ENCODE measurements at regions not wholly inside any gene's neighbourhood (a gene's known extent, or its start where the extent isn't known, plus 50 kb on each side); places are given as distances from the start of the nearest gene placed in this dataset.

DNA sequence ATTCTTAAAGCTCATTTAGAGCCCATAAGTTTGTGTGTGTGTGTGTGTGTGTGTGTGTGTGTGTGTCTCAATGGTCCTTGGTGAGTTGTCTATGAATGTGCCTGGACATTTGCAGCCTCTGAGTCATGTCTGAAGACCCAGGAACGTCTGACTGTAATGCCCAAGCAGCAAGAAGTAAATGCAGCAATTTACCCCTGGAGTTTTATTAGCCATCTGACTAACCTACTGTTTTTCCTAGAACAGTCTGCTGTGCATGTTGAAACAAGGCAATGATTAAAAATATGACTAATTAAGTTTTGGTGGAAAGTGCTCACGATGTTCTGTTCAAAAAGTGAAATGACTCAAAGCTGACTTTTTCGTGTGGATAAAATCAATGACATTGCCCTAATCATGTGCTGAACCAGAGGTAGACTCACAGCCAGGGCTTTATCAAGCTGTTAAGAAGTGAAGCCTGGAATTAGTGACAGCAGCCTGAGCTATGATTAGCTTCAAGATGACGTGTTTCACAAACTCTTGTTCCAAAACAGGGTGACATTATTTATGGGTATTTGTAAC lies 201.6 kb downstream of the CPE start:
- CTCF ChIA-PET = no interaction called here
- H3K9ac ChIP-seq (ENCODE audit: low read length) = no peak overlapping the region
- no peak for TF ChIP-seq ZBTB33 (IDR thresholded peaks at IDR 0.05; ENCODE audit: extremely low read depth, insufficient replicate concordance, low read length)
- no peak for TF ChIP-seq SRF (IDR thresholded peaks at IDR 0.05; ENCODE audit: low read depth)
- TF ChIP-seq EZH2phosphoT487 (IDR thresholded peaks at IDR 0.05; ENCODE audit: borderline replicate concordance) = no peak
- peak; percentile 45 for TF ChIP-seq JUND (IDR thresholded peaks at IDR 0.05)
- TF ChIP-seq EZH2 (IDR thresholded peaks at IDR 0.05) = no peak
- TF ChIP-seq TCF7L2 (IDR thresholded peaks at IDR 0.05; ENCODE audit: borderline replicate concordance, extremely low read depth, insufficient read depth, insufficient read length) = no peak
- 0 out of 2 replicates have a peak, but pooled peaks have one; percentile 22 for TF ChIP-seq CBX3 (IDR thresholded peaks at IDR 0.05; ENCODE audit: low read depth)
- TF ChIP-seq CTCF (IDR thresholded peaks at IDR 0.05 in 2 of 3, conservative IDR thresholded peaks at IDR 0.05 in 1 of 3; ENCODE audit: borderline replicate concordance in 1 of 3, insufficient read depth in 1 of 3, low read depth in 2 of 3, low read length in 2 of 3) = no peak
- no peak for TF ChIP-seq EGR1 (IDR thresholded peaks at IDR 0.05; ENCODE audit: low read depth)
- TF ChIP-seq RAD21 (IDR thresholded peaks at IDR 0.05; ENCODE audit: low read depth) = no peak
- no peak for TF ChIP-seq ATF3 (IDR thresholded peaks at IDR 0.05)
- TF ChIP-seq, protein P1, sequence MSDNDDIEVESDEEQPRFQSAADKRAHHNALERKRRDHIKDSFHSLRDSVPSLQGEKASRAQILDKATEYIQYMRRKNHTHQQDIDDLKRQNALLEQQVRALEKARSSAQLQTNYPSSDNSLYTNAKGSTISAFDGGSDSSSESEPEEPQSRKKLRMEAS (IDR thresholded peaks at IDR 0.05) = no peak
- no peak for TF ChIP-seq ZNF274 (IDR thresholded peaks at IDR 0.05; ENCODE audit: low read depth, low read length)
- no peak for TF ChIP-seq CEBPB (IDR thresholded peaks at IDR 0.05; ENCODE audit: low read depth)
- TF ChIP-seq YY1 (IDR thresholded peaks at IDR 0.05; ENCODE audit: extremely low read depth, insufficient replicate concordance, low read depth, low read length) = no peak
- TF ChIP-seq POLR2A (IDR thresholded peaks at IDR 0.05; ENCODE audit: borderline replicate concordance, extremely low read depth, insufficient read depth, insufficient read length) = no peak
- TF ChIP-seq ELF1 (IDR thresholded peaks at IDR 0.05; ENCODE audit: borderline replicate concordance, low read depth) = no peak
- no peak for TF ChIP-seq ZFX (IDR thresholded peaks at IDR 0.05)
- peak; percentile 49 for TF ChIP-seq SP1 (IDR thresholded peaks at IDR 0.05; ENCODE audit: low read depth)
- no peak for TF ChIP-seq REST (IDR thresholded peaks at IDR 0.05; ENCODE audit: low read depth)
- TF ChIP-seq SIN3A (IDR thresholded peaks at IDR 0.05; ENCODE audit: low read depth) = no peak
- TF ChIP-seq FOSL1 (IDR thresholded peaks at IDR 0.05; ENCODE audit: low read depth) = peak; percentile 73

More for the DNA sequence above, 201.6 kb downstream of the CPE start:
- H3K4me1 ChIP-seq (ENCODE audit: control insufficient read depth in 1 of 2, insufficient read depth in 2 of 2, low read length in 2 of 2) = peaks cover 0 to 10% of the 10 kb centered on the region in 2 experiments; a peak in 1 of 4 replicates
- H3K36me3 ChIP-seq (ENCODE audit: control insufficient read depth in 1 of 2, insufficient read depth in 2 of 2, low read length in 2 of 2) = no peaks in the 10 kb centered on the region
- DNase-seq (ENCODE audit: low read depth, low spot score) (peak; percentile 43), ATAC-seq (peak; percentile 67)
- peak overlapping the region; percentile 37 for H2AFZ ChIP-seq (ENCODE audit: low read depth, low read length, poor library complexity, severe bottlenecking)
- H3K4me3 ChIP-seq (replicated peaks in 1 of 2; ENCODE audit: low read depth in 1 of 2, low read length in 2 of 2) = no peak overlapping the region
- H3K9me3 ChIP-seq (ENCODE audit: control insufficient read depth in 1 of 2, insufficient read depth in 1 of 2, low read depth in 1 of 2, low read length in 2 of 2) = no peaks in the 10 kb centered on the region
- H3K79me2 ChIP-seq (ENCODE audit: insufficient read depth, low read length) = no peaks in the 10 kb centered on the region
- no peaks in the 10 kb centered on the region for H4K20me1 ChIP-seq (ENCODE audit: insufficient read depth)
- no TSS peak for BruUV-seq (replicated peaks)
- no peak overlapping the region for H3K27ac ChIP-seq (ENCODE audit: low read depth, low read length)
- H3K9me2 ChIP-seq (ENCODE audit: insufficient read depth) = no peaks in the 10 kb centered on the region
- ChIA-PET RAD21 (ENCODE audit: low non-redundant PET in 1 of 2, low total read pairs in 2 of 2, uncharacterized antibody in 2 of 2, unreplicated experiment in 2 of 2) (no interaction called here), POLR2A (no interaction called here)
- no peaks in the 10 kb centered on the region for H3K27me3 ChIP-seq (ENCODE audit: insufficient read depth, low read length)
- intact Hi-C loops (cut with micrococcal nuclease) = no loop called here
- peak overlapping the region; percentile 39 for H3K4me2 ChIP-seq (ENCODE audit: low read length)
